ENCODE measurements at regions not wholly inside any gene's neighbourhood (a gene's known extent, or its start where the extent isn't known, plus 50 kb on each side); places are given as distances from the start of the nearest gene placed in this dataset.
"Not testable (repeated sequence)": the region's sequence is repeated elsewhere in the genome, so short reads cannot be mapped to it uniquely, and the experiment has no call there.

- DNase-seq (ENCODE audit: low read depth in 3 of 3, low spot score in 1 of 3) = no peak
These were observed 80.4 kb downstream of the PMAIP1 start for GRCh38 chr18:59980188-59980637.

DNA sequence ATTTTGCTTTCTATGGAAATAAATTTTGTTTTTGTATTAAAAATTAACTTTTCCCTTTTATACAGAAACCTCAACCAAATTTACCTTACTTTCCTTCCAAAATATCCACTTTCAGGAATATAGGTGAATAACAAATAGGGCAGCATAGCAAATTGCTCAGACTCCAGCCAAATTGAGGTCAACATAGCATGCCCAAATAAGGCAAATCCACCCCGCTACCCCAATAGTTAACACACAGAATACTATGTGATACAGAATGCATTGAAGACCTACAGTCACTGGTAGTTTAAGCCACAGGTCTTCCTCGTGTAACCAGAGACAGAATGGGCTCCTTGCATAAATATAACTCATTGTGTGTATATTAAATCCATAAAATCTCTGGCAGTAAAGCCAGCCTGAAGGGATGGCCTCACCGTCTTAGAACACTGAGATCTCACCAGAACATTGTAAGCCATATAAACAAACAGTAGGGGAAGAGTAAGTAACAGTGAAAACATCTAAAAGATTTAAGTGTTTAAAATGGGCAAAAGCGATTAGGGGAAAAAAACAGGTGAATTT lies 72.2 kb downstream of the PMAIP1 start:
- DNase-seq (ENCODE audit: low read depth in 3 of 3, low spot score in 1 of 3) = no peak

DNA sequence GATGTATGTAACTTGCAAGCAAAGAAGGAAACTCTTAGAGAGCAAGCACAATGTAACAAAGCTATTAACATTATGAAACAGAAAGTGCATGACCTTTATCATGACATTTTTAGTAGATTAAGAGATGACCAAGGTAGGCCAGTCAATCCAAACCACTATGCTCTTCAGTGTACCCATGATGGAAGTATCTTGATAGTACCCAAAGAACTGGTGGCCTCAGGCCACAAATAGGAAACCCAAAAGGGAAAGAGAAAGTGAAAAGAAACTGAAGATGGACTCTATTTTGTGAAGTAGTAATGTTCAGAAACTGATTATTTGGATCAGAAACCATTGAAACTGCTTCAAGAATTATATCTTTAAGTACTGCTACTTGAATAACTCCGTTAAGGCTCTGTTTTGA lies 71.3 kb downstream of the PMAIP1 start:
- not testable (repeated sequence) for DNase-seq (ENCODE audit: low read depth in 3 of 3, low spot score in 1 of 3)

GRCh38 chr18:59969477-59970028 lies 69.8 kb downstream of the PMAIP1 start:
- DNase-seq (ENCODE audit: low read depth in 3 of 3, low spot score in 1 of 3) = not testable (repeated sequence)

- DNase-seq (ENCODE audit: low read depth in 3 of 3, low spot score in 1 of 3) = no peak
These were observed 68.8 kb downstream of the PMAIP1 start for GRCh38 chr18:59968583-59968982.

DNA sequence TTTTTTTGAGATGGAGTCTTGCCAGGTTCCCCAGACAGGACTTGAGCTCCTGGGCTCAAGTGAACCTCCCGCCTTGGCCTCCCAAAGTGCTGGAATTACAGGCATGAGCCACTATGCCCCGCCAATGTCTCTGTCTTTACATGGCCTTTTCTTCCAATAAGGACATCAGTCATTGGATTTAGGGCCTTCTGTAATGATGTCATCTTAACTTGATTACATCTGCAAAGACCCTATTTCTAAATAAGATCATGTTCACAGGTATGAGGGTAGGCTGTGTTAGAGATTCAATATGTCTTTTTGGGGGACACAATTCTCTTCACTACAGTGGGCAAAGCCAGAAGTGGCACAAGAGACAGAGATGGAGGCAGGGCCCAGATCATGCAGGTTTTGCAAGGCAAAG lies 68.1 kb downstream of the PMAIP1 start:
- no peak for DNase-seq (ENCODE audit: low read depth in 3 of 3, low spot score in 1 of 3)

DNA sequence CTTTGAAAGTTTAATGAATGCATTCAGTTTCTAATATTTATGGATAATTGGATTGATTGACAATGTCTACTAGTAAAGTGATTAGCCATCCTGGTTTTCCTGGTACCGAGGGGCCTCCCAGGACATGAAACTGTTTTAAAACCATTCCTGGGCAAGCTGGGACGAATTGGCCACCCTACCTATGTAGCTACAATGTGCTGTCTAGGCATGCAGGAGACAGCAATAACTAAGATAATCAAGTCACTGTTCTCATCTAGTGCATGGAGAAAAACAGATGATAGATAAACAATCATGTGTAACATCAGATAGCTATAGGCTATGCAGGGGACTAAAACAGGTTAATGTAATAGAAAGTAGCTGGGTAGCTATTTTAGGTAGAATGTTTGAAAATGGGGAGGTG lies 67.1 kb downstream of the PMAIP1 start:
- DNase-seq (ENCODE audit: low read depth in 3 of 3, low spot score in 1 of 3) = no peak

DNA sequence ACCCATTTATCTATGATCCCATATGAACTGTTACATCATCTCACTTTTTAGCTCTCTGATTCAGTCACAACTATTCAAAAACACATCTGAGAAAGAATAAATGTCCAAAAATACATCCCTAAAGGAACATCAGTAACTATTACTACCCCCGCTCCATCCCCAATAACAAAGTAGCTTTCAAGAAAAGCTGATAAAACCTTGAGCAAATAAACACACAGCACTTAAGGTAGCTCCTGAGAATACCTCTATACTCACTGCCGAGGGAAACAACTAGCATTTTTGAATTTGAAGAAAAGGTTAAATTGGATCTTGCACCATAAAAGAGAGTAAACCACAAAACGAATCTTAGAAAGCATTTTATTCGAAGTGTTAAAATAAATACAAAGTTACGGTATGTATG lies 63.4 kb downstream of the PMAIP1 start:
- DNase-seq (ENCODE audit: low read depth in 3 of 3, low spot score in 1 of 3) = no peak

- no peak for DNase-seq (ENCODE audit: low read depth in 3 of 3, low spot score in 1 of 3)
These were observed 61.3 kb downstream of the PMAIP1 start for GRCh38 chr18:59961070-59961469.

DNA sequence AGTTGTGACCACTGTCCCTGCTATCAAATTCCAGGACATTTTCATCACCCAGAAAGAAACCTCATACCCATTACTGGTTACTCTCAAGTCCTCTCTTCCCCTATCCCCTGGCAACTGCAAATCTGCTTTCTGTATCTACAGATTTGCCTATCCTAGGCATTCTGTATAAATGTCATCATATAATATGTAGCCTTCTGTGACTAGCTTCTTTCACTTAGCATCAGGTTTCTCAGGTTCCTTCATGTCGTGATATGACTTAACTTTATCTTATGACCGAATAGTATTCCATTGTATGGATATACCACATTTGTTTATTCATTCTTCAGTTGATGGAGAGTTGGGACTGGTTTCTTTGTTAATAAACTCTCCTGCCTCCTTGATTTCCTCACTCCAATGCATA lies 60.5 kb downstream of the PMAIP1 start:
- no peak for DNase-seq (ENCODE audit: low read depth in 3 of 3, low spot score in 1 of 3)

GRCh38 chr18:59959606-59960005 lies 59.8 kb downstream of the PMAIP1 start:
- no peak for DNase-seq (ENCODE audit: low read depth in 3 of 3, low spot score in 1 of 3)

DNA sequence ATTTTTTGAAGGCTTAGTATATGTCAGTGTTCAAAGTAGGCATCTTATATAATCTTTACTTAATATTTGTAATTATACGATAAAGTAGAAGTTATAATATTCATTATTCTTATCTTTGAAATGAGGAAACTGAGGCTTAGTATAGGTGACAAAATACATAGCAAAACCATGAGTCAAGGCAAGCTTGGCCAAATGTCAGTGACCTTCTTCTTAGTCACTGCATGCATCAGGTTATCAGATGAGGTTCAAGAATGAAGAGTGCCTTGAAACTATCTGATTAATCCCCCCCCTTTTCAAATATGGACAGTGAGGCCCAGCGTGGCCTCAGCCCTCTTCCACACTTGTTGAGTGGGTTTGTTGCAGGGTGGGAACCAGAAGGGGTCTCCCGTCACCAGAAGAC lies 59.3 kb downstream of the PMAIP1 start:
- no peak for DNase-seq (ENCODE audit: low read depth in 3 of 3, low spot score in 1 of 3)

- no peak for DNase-seq (ENCODE audit: low read depth in 3 of 3, low spot score in 1 of 3)
These were observed 58.2 kb downstream of the PMAIP1 start for GRCh38 chr18:59957957-59958356.

GRCh38 chr18:59954755-59955156 lies 55.0 kb downstream of the PMAIP1 start:
- no peak for DNase-seq (ENCODE audit: low read depth in 3 of 3, low spot score in 1 of 3)

- no peak for DNase-seq (ENCODE audit: low read depth in 3 of 3, low spot score in 1 of 3)
These were observed 54.4 kb downstream of the PMAIP1 start for GRCh38 chr18:59954241-59954640.
